Sciatic nerve (tissue), 2 donors: ENCODE measurements at regions not wholly inside any gene's neighbourhood (a gene's known extent, or its start where the extent isn't known, plus 50 kb on each side); places are given as distances from the start of the nearest gene placed in this dataset.
"Not testable (repeated sequence)": the region's sequence is repeated elsewhere in the genome, so short reads cannot be mapped to it uniquely, and the experiment has no call there.

Experiments used
- ATAC-seq: fragments of 200-7000 bp; cut with Tn5 transposase; one replicate; pipeline ENCODE4 v1.9.1; 2020; ENCODE audit warnings: mild to moderate bottlenecking, moderate library complexity
- DNase-seq: peaks from one replicate; pipeline ENCODE4 v3.0.0-alpha.2; 2020; ENCODE audit warnings: low spot score
- intact Hi-C: fragments of 100-400 bp; cut with DNase I; formaldehyde crosslinking; loops from one replicate; pipeline ENCODE4 v1.14.2; 2022
- donor health status: DM: no; HTN: no; CAD: no.
- donor health status: DM: no; HTN: no; CAD: no.

- ATAC-seq, intact Hi-C loops, DNase-seq: not testable (repeated sequence)
Observed at GRCh38 chr7:32768338-32768737, 123.2 kb downstream of the KBTBD2 start.

GRCh38 chr7:32765649-32766251, 125.8 kb downstream of the KBTBD2 start:
- DNase-seq, ATAC-seq, intact Hi-C loops: not testable (repeated sequence)

GRCh38 chr7:32765185-32765584, 126.4 kb downstream of the KBTBD2 start:
- no peak for DNase-seq
- intact Hi-C loops, result no loop called here
- ATAC-seq, result no peak

GRCh38 chr7:32762925-32763293, 128.7 kb downstream of the KBTBD2 start:
- ATAC-seq, result no peak
- intact Hi-C loops, result no loop called here

GRCh38 chr7:32762206-32762924, 129.2 kb downstream of the KBTBD2 start:
- intact Hi-C loops, DNase-seq, ATAC-seq: not testable (repeated sequence)

More at GRCh38 chr7:32762925-32763293, 128.7 kb downstream of the KBTBD2 start:
- DNase-seq, result no peak

- peak; percentile 36 for ATAC-seq
- intact Hi-C loops, result no loop called here
- no peak for DNase-seq
Observed at GRCh38 chr7:32761451-32762205, 129.9 kb downstream of the KBTBD2 start.

GRCh38 chr7:32760755-32761154, 130.8 kb downstream of the KBTBD2 start:
- intact Hi-C loops, ATAC-seq, DNase-seq: not testable (repeated sequence)

- ATAC-seq, result not testable (repeated sequence)
Observed at GRCh38 chr7:32759859-32760258, 131.7 kb downstream of the KBTBD2 start.

GRCh38 chr7:32753872-32754271, 137.7 kb downstream of the KBTBD2 start:
- DNase-seq, ATAC-seq, intact Hi-C loops: not testable (repeated sequence)

More at GRCh38 chr7:32759859-32760258, 131.7 kb downstream of the KBTBD2 start:
- intact Hi-C loops, DNase-seq: not testable (repeated sequence)

GRCh38 chr7:32748337-32748736, 143.2 kb downstream of the KBTBD2 start:
- DNase-seq, ATAC-seq, intact Hi-C loops: not testable (repeated sequence)

GRCh38 chr7:32747443-32748148, 144.0 kb downstream of the KBTBD2 start:
- ATAC-seq, intact Hi-C loops, DNase-seq: not testable (repeated sequence)

- intact Hi-C loops, DNase-seq, ATAC-seq: not testable (repeated sequence)
Observed at GRCh38 chr7:32741853-32742476, 149.6 kb downstream of the KBTBD2 start.

- ATAC-seq, intact Hi-C loops, DNase-seq: not testable (repeated sequence)
Observed at GRCh38 chr7:32739749-32740148, 151.8 kb downstream of the KBTBD2 start.

GRCh38 chr7:32738390-32738789, 153.2 kb downstream of the KBTBD2 start:
- intact Hi-C loops, ATAC-seq, DNase-seq: not testable (repeated sequence)

- DNase-seq, intact Hi-C loops, ATAC-seq: not testable (repeated sequence)
Observed at GRCh38 chr7:32732767-32733166, 158.8 kb downstream of the KBTBD2 start.

GRCh38 chr7:32729335-32729675, 162.3 kb downstream of the KBTBD2 start:
- DNase-seq, intact Hi-C loops: not testable (repeated sequence)
- peak; percentile 31 for ATAC-seq

GRCh38 chr7:32728412-32729334, 162.9 kb downstream of the KBTBD2 start:
- intact Hi-C loops, result not testable (repeated sequence)
- peak; percentile 85 for ATAC-seq

More at GRCh38 chr7:32728412-32729334, 162.9 kb downstream of the KBTBD2 start:
- peak; percentile 74 for DNase-seq
